ENCODE measurements at regions not wholly inside any gene's neighbourhood (a gene's known extent, or its start where the extent isn't known, plus 50 kb on each side); places are given as distances from the start of the nearest gene placed in this dataset.

DNA sequence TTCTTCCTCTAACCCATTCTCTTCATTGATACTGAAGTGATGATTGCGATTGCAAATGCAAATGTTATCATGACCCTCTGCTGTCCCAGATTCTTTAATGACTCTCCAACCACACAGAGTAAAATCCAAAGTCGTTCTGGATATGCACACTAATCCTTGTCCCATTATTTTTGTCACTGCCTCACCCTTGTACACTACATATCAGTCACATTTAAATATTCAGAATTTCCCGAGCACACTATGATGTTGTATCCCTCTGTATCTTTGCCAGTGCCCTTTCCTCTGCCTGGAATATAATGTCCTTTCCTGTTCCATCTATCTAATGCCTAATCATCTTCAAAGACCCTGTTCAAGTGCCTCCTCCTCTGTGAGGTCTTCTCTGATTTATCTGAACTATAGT, 55.4 kb upstream of the MMP13 start:
- no peak for TF ChIP-seq ARNTL (CRISPR knock-in tag; IDR thresholded peaks at IDR 0.05; ENCODE audit: borderline replicate concordance, low read depth)
- no peak for TF ChIP-seq RARB (CRISPR knock-in tag; IDR thresholded peaks at IDR 0.05)
- TF ChIP-seq, protein P1, sequence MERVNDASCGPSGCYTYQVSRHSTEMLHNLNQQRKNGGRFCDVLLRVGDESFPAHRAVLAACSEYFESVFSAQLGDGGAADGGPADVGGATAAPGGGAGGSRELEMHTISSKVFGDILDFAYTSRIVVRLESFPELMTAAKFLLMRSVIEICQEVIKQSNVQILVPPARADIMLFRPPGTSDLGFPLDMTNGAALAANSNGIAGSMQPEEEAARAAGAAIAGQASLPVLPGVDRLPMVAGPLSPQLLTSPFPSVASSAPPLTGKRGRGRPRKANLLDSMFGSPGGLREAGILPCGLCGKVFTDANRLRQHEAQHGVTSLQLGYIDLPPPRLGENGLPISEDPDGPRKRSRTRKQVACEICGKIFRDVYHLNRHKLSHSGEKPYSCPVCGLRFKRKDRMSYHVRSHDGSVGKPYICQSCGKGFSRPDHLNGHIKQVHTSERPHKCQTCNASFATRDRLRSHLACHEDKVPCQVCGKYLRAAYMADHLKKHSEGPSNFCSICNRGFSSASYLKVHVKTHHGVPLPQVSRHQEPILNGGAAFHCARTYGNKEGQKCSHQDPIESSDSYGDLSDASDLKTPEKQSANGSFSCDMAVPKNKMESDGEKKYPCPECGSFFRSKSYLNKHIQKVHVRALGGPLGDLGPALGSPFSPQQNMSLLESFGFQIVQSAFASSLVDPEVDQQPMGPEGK (CRISPR knock-in tag; IDR thresholded peaks at IDR 0.05; ENCODE audit: borderline replicate concordance), result no peak
- no peak for TF ChIP-seq PPARA (CRISPR knock-in tag; IDR thresholded peaks at IDR 0.05; ENCODE audit: borderline replicate concordance)

Measured in SK-N-SH treated with all-trans-retinoic acid at 6 μM for 48 hours (cell line).